Aorta (tissue), 5 donors: ENCODE measurements at regions not wholly inside any gene's neighbourhood (a gene's known extent, or its start where the extent isn't known, plus 50 kb on each side); places are given as distances from the start of the nearest gene placed in this dataset.

Experiments used
- ATAC-seq: fragments of 200-7000 bp; cut with Tn5 transposase; one replicate; pipeline ENCODE4 v1.9.1; 2022; ENCODE audit warnings: moderate library complexity; ENCODE audit not compliant: low FRiP score
- DNase-seq, 2 donors: peaks; one replicate each; pipeline ENCODE4 v3.0.0-alpha.2; 2020
- H3K27ac ChIP-seq, 2 donors: one replicate each; pipeline ENCODE4 v1.5.1; 2013; ENCODE audit warnings: low read length in 2 of 2, mild to moderate bottlenecking in 2 of 2, moderate library complexity in 2 of 2, control low read depth in 1 of 2, inconsistent platforms in 1 of 2, low read depth in 1 of 2
- H3K27me3 ChIP-seq, 2 donors: one replicate each; pipeline ENCODE4 v1.6.1; 2013; ENCODE audit warnings: control low read depth in 1 of 2, low read length in 1 of 2, mild to moderate bottlenecking in 1 of 2, moderate library complexity in 1 of 2; ENCODE audit not compliant: insufficient read depth in 2 of 2, control insufficient read depth in 1 of 2
- H3K36me3 ChIP-seq, 2 donors: one replicate each; pipeline ENCODE4 v1.6.1; 2013; ENCODE audit warnings: control low read depth in 1 of 2, low read length in 1 of 2, mild to moderate bottlenecking in 1 of 2; ENCODE audit not compliant: insufficient read depth in 2 of 2, control insufficient read depth in 1 of 2
- H3K4me1 ChIP-seq, 2 donors: one replicate each; pipeline ENCODE4 v1.6.1; 2013; ENCODE audit warnings: low read length in 2 of 2, control low read depth in 1 of 2, mild to moderate bottlenecking in 1 of 2, moderate library complexity in 1 of 2; ENCODE audit not compliant: insufficient read depth in 2 of 2, control insufficient read depth in 1 of 2
- H3K4me3 ChIP-seq, 2 donors: one replicate each; pipeline ENCODE4 v1.5.1; 2013; ENCODE audit warnings: low read length in 2 of 2, control low read depth in 1 of 2, mild to moderate bottlenecking in 1 of 2
- H3K9me3 ChIP-seq: one replicate; pipeline ENCODE4 v1.6.1; 2013; ENCODE audit warnings: mild to moderate bottlenecking, low read length; ENCODE audit not compliant: control insufficient read depth
- WGBS, 2 donors: extraction: QIAGEN DNeasy Blood & Tissue Kit; methylation state at CpG; one replicate each; pipeline ENCODE4 v1.1.7; 2013; 5-methylcytosine and 5-hydroxymethylcytosine counted together
- intact Hi-C, 2 donors: fragments of 100-400 bp; cut with DNase I; formaldehyde crosslinking; loops; one replicate each; pipeline versions ENCODE4 v1.14.2 to v1.15.0; 2022
- donor health status: healthy with polysubstance abuse.
- donor health status: Bipolar disorder and iron deficiency.
- donor health status: DM: no; HTN: no; CAD: no.
- donor health status: DM: no; HTN: no; CAD: no.
- donor health status: DM: yes; HTN: yes; CAD: no.

- intact Hi-C loops: no loop called here
- no peak for ATAC-seq
- WGBS, 2 donors: 82 to 87% methylated on average over 4 of the region's 4 CpGs
These were observed 127.4 kb downstream of the CDC42EP3 start for GRCh38 chr2:37543999-37544557.

GRCh38 chr2:37544591-37545031, 126.8 kb downstream of the CDC42EP3 start:
- WGBS, 2 donors: 59 to 79% methylated on average over 1 of the region's 1 CpG
- H3K36me3 ChIP-seq: no peaks in the 10 kb centered on the region
- no peaks in the 10 kb centered on the region for H3K27me3 ChIP-seq
- intact Hi-C loops: no loop called here
- no peak overlapping the region for H3K4me3 ChIP-seq
- no peak overlapping the region for H3K27ac ChIP-seq
- H3K4me1 ChIP-seq: no peaks in the 10 kb centered on the region
- ATAC-seq (no peak), DNase-seq (no peak)
- no peaks in the 10 kb centered on the region for H3K9me3 ChIP-seq

More at GRCh38 chr2:37543999-37544557, 127.4 kb downstream of the CDC42EP3 start:
- H3K4me3 ChIP-seq: no peak overlapping the region
- no peaks in the 10 kb centered on the region for H3K27me3 ChIP-seq
- no peaks in the 10 kb centered on the region for H3K9me3 ChIP-seq
- no peak for DNase-seq
- no peaks in the 10 kb centered on the region for H3K36me3 ChIP-seq
- H3K4me1 ChIP-seq: no peaks in the 10 kb centered on the region
- no peak overlapping the region for H3K27ac ChIP-seq

DNA sequence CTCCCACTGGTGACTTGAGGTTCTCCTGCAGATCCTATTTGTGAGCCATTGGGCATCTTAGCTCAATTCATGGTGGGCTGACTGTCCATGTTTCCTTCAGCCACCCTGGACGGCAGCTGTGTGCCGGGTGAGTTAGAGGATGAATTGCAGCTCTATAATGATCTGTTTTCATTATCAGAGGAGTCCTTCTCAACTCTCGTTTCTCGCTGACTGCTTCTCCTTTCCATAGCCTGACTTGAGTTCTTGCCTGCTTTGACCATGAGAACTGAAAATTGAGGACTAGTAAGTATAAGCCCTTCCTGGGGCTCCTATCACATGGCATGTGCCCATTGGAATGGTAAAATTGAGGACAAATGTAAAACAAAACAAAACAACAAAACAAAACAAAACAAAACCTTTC, 121.8 kb downstream of the CDC42EP3 start:
- Histone ChIP-seq H3K27me3 (no peaks in the 10 kb centered on the region), H3K36me3 (no peaks in the 10 kb centered on the region), H3K9me3 (no peaks in the 10 kb centered on the region), H3K4me3 (no peak overlapping the region), H3K4me1 (no peaks in the 10 kb centered on the region), H3K27ac (no peak overlapping the region)
- ATAC-seq (no peak), DNase-seq (no peak)
- WGBS, 2 donors: 68 to 71% methylated on average over 4 of the region's 4 CpGs
- intact Hi-C loops: no loop called here

- DNase-seq (no peak), ATAC-seq (no peak)
- no peaks in the 10 kb centered on the region for H3K9me3 ChIP-seq
- H3K36me3 ChIP-seq: no peaks in the 10 kb centered on the region
- intact Hi-C loops: no loop called here
- H3K4me1 ChIP-seq: no peaks in the 10 kb centered on the region
- no peak overlapping the region for H3K27ac ChIP-seq
- H3K4me3 ChIP-seq: no peak overlapping the region
- H3K27me3 ChIP-seq: no peaks in the 10 kb centered on the region
These were observed 121.3 kb downstream of the CDC42EP3 start for GRCh38 chr2:37550190-37550589.

- Histone ChIP-seq H3K4me1 (no peaks in the 10 kb centered on the region), H3K4me3 (no peak overlapping the region), H3K36me3 (no peaks in the 10 kb centered on the region), H3K9me3 (no peaks in the 10 kb centered on the region), H3K27ac (no peak overlapping the region), H3K27me3 (no peaks in the 10 kb centered on the region)
- DNase-seq: no peak
- intact Hi-C loops: no loop called here
- 78 to 90% methylated on average over 3 of the region's 3 CpGs for WGBS, 2 donors
- no peak for ATAC-seq
These were observed 119.7 kb downstream of the CDC42EP3 start for GRCh38 chr2:37551783-37552182.

DNA sequence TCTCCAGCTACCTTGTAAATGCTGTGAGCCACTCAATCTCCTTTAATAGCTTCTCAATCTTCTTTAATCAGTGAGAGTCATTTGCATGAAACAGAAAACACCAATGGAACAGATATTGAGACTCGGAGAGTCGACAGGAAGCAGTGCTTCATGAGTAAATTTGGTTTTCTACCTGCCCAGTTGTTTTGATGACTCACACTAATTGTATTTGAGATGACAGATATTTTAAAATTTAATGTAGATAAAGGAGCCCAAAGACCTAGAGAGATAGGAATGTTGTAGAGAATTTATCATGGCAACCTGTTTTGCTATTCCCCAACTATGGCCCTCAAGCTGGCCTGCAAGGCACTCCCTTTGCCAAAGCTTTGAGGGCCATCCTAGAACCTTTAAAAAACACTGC, 119.1 kb downstream of the CDC42EP3 start:
- WGBS, 2 donors: 96 to 98% methylated on average over 2 of the region's 2 CpGs

DNA sequence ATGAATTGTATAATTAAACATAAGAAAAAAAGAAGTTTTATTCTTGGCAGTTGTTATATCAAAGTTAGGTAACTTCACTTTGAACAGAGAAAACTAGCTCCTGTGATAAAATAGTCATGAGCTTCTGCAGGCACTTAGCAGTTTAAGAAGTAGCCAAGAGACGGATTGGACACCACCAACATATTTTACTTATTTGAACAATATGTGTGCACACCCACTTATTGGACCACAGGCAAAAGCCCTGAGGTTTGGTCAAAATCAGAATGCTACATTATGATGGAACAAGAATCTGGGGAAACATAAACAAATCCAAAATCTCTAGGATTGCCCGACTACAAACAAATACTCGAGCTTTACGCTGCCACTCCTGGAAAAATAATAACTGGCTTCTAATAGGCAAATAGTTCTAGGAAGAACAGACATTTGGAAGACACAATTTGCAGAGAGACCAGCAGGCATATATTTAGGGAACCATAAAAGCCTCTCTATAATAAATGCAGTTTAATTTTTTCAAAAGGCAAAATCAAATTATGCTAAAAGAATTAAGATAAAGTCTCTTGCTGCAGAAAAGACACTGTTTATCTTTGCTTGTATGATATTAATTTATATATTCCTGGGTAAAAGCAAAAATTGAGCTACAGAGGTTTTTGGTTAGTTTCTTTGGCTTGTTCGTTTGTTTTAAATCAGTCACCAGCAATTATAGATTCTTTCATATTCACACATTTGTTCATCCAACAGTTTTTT, 117.9 kb downstream of the CDC42EP3 start:
- intact Hi-C loops: no loop called here
- no peak for ATAC-seq
- H3K4me1 ChIP-seq: no peaks in the 10 kb centered on the region

More for the DNA sequence above, 119.1 kb downstream of the CDC42EP3 start:
- H3K9me3 ChIP-seq: no peaks in the 10 kb centered on the region
- H3K27ac ChIP-seq: no peak overlapping the region
- H3K27me3 ChIP-seq: no peaks in the 10 kb centered on the region
- no peak for DNase-seq
- H3K36me3 ChIP-seq: no peaks in the 10 kb centered on the region
- ATAC-seq: no peak
- no peak overlapping the region for H3K4me3 ChIP-seq
- intact Hi-C loops: no loop called here
- no peaks in the 10 kb centered on the region for H3K4me1 ChIP-seq

GRCh38 chr2:37554155-37554510, 117.3 kb downstream of the CDC42EP3 start:
- H3K4me3 ChIP-seq: no peak overlapping the region
- DNase-seq: no peak
- no peaks in the 10 kb centered on the region for H3K36me3 ChIP-seq
- no peak overlapping the region for H3K27ac ChIP-seq
- 81 to 84% methylated on average over 2 of the region's 2 CpGs for WGBS, 2 donors
- ATAC-seq: no peak
- no peaks in the 10 kb centered on the region for H3K4me1 ChIP-seq
- intact Hi-C loops: no loop called here
- no peaks in the 10 kb centered on the region for H3K27me3 ChIP-seq
- no peaks in the 10 kb centered on the region for H3K9me3 ChIP-seq

More for the DNA sequence above, 117.9 kb downstream of the CDC42EP3 start:
- no peak overlapping the region for H3K27ac ChIP-seq
- no peaks in the 10 kb centered on the region for H3K36me3 ChIP-seq
- DNase-seq: no peak
- H3K9me3 ChIP-seq: no peaks in the 10 kb centered on the region
- 92 to 93% methylated on average over 5 of the region's 5 CpGs for WGBS, 2 donors
- H3K27me3 ChIP-seq: no peaks in the 10 kb centered on the region
- no peak overlapping the region for H3K4me3 ChIP-seq

DNA sequence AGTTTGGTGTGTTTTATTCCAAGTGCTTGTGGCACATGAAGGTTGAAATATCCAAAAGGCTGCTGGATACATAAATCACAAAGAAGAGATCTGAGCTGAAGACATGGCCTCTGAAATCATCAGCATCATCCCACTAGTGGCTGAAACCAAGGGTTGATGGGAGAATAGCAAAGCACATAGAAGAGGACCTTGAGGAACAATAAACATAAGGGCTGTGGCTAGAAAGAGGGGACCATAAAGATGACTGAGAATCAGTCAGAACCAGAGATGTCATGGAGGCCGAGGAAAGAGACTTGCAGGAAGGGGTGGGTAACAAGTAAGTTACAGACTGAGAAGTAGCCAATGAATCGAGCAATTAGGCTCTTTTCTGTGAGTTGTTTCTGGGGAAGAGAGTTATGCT, 116.8 kb downstream of the CDC42EP3 start:
- no peaks in the 10 kb centered on the region for H3K9me3 ChIP-seq
- H3K4me3 ChIP-seq: no peak overlapping the region
- no peak for ATAC-seq
- no peaks in the 10 kb centered on the region for H3K36me3 ChIP-seq
- DNase-seq: no peak
- intact Hi-C loops: no loop called here
- no peak overlapping the region for H3K27ac ChIP-seq
- H3K4me1 ChIP-seq: no peaks in the 10 kb centered on the region
- H3K27me3 ChIP-seq: no peaks in the 10 kb centered on the region
- WGBS, 2 donors: 95% methylated on average over 2 of the region's 2 CpGs
